Adrenal gland (tissue), 5 donors: ENCODE measurements at regions not wholly inside any gene's neighbourhood (a gene's known extent, or its start where the extent isn't known, plus 50 kb on each side); places are given as distances from the start of the nearest gene placed in this dataset.

Experiments
- POLR2A ChIP-seq, 2 donors: fragments of 450-650 bp; IDR thresholded peaks; one replicate each; pipeline ENCODE4 v1.6.1; 2017; ENCODE audit warnings: antibody characterized with exemption in 2 of 2, mild to moderate bottlenecking in 2 of 2, moderate library complexity in 1 of 2
- TF ChIP-seq, protein P1 (sequence below), 6 experiments: fragments of 450-650 bp in 4 of 6; fragments of 200-600 bp in 2 of 6; sonication (generic) in 1 of 6; IDR thresholded peaks; 1 replicate in 5 of 6; 2 replicates in 1 of 6; pipeline versions ENCODE4 v1.5.1 to v1.8.0; 2016 to 2021; ENCODE audit warnings: antibody characterized with exemption in 6 of 6, mild to moderate bottlenecking in 2 of 6, moderate library complexity in 1 of 6
- donor health status: DM: no; HTN: no; CAD: no.

DNA sequence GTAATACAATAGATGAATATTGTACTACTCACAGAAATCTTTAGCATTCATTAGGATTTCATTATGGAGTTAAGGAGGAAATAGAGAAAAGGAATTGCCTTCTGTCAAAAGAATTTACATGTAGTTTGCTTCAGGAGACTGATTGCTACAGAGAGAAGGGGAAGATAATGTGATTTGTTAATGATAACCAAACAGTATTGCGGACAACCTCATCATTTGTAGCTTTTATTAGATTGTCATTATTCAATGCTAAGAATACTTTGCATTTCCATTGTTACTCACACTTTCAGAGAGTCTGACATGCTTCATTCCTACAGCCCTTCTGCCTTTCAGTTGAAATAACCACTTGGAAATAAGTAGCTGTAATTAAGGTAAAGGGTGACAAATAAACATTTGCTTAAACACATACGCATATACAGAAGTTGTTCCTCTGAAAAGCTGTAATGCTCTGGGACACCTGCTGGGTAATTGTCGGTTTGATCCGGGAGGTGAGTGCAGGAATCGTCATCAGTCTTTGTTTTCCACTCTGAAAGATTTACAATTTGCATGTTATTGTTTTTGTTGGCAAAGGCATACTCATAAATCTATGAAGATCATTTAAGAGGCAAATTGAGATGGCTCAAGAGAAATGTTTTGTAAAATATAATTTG is 600.2 kb downstream of the TRHDE start:
- TF ChIP-seq, protein P1, sequence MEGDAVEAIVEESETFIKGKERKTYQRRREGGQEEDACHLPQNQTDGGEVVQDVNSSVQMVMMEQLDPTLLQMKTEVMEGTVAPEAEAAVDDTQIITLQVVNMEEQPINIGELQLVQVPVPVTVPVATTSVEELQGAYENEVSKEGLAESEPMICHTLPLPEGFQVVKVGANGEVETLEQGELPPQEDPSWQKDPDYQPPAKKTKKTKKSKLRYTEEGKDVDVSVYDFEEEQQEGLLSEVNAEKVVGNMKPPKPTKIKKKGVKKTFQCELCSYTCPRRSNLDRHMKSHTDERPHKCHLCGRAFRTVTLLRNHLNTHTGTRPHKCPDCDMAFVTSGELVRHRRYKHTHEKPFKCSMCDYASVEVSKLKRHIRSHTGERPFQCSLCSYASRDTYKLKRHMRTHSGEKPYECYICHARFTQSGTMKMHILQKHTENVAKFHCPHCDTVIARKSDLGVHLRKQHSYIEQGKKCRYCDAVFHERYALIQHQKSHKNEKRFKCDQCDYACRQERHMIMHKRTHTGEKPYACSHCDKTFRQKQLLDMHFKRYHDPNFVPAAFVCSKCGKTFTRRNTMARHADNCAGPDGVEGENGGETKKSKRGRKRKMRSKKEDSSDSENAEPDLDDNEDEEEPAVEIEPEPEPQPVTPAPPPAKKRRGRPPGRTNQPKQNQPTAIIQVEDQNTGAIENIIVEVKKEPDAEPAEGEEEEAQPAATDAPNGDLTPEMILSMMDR (IDR thresholded peaks at IDR 0.05), result no peak
- TF ChIP-seq POLR2A (IDR thresholded peaks at IDR 0.05), result no peak
